IMR-90 (cell line): ENCODE measurements at regions not wholly inside any gene's neighbourhood (a gene's known extent, or its start where the extent isn't known, plus 50 kb on each side); places are given as distances from the start of the nearest gene placed in this dataset.
A peak's percentile ranks its signal among the peaks of the same experiment; 100 is the strongest.

Experiments
- CEBPB ChIP-seq: IDR thresholded peaks from 2 replicates; pipeline ENCODE4 v1.6.1; 2012; ENCODE audit warnings: low read depth, low read length, improper control_type of control experiment
- POLR2A ChIP-seq: IDR thresholded peaks from 2 replicates; pipeline ENCODE4 v1.6.1; 2012; ENCODE audit warnings: mild to moderate bottlenecking, low read depth, low read length
- TF ChIP-seq, protein P1 (sequence below): conservative IDR thresholded peaks from 2 replicates; pipeline ENCODE4 v1.5.1; 2012; ENCODE audit warnings: mild to moderate bottlenecking, low read depth, low read length, improper control_type of control experiment

GRCh38 chr3:27943106-27943505 lies 221.0 kb upstream of the EOMES start:
- TF ChIP-seq CEBPB (no peak), POLR2A (no peak)
- TF ChIP-seq, protein P1, sequence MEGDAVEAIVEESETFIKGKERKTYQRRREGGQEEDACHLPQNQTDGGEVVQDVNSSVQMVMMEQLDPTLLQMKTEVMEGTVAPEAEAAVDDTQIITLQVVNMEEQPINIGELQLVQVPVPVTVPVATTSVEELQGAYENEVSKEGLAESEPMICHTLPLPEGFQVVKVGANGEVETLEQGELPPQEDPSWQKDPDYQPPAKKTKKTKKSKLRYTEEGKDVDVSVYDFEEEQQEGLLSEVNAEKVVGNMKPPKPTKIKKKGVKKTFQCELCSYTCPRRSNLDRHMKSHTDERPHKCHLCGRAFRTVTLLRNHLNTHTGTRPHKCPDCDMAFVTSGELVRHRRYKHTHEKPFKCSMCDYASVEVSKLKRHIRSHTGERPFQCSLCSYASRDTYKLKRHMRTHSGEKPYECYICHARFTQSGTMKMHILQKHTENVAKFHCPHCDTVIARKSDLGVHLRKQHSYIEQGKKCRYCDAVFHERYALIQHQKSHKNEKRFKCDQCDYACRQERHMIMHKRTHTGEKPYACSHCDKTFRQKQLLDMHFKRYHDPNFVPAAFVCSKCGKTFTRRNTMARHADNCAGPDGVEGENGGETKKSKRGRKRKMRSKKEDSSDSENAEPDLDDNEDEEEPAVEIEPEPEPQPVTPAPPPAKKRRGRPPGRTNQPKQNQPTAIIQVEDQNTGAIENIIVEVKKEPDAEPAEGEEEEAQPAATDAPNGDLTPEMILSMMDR = 0 out of 2 replicates have a peak, but pooled peaks have one; percentile 16
